SK-N-SH (cell line): ENCODE measurements at regions not wholly inside any gene's neighbourhood (a gene's known extent, or its start where the extent isn't known, plus 50 kb on each side); places are given as distances from the start of the nearest gene placed in this dataset.

Source experiments
- CTCF ChIA-PET: fragments of 300-600, 350-600 bp; formaldehyde crosslinking; extraction: SDS; loops from one replicate; lab custom pipeline; 2021; lab: Yijun Ruan, JAX
- POLR2A ChIA-PET: fragments of 350-600 bp; sonication (Branson Sonifier 250); formaldehyde crosslinking; extraction: SDS; loops from one replicate; lab custom pipeline; 2020; ENCODE audit warnings: antibody characterized with exemption, inconsistent platforms; lab: Yijun Ruan, JAX
- DNase-seq: peaks from one replicate; pipeline ENCODE4 v3.0.0; 2012
- H2AFZ ChIP-seq: fragments of 200-600 bp; sonication (generic); 2 replicates; pipeline ENCODE4 v1.8.1; 2016; ENCODE audit warnings: antibody characterized with exemption, mild to moderate bottlenecking, low read depth
- H3F3A ChIP-seq: fragments of 200-600 bp; sonication (generic); replicated peaks from 2 replicates; pipeline ENCODE3; 2016; ENCODE audit warnings: antibody characterized with exemption, mild to moderate bottlenecking; ENCODE audit not compliant: insufficient read depth
- H3K27ac ChIP-seq, 2 experiments: fragments of 200-500 bp in 1 of 2; fragments of 200-600 bp in 1 of 2; sonication (Bioruptor generic) in 1 of 2; sonication (generic), shearing (Covaris generic) in 1 of 2; 2 replicates each; pipeline versions ENCODE4 v1.5.1 to v1.6.1; 2014 to 2016; ENCODE audit warnings: low read depth in 2 of 2, inconsistent platforms in 1 of 2, low read length in 1 of 2, mild to moderate bottlenecking in 1 of 2, mixed read lengths in 1 of 2
- H3K27me3 ChIP-seq: fragments of 200-600 bp; sonication (generic), shearing (Covaris generic); 2 replicates; pipeline ENCODE4 v1.6.1; 2016; ENCODE audit warnings: mixed run types; ENCODE audit not compliant: insufficient read depth
- H3K36me3 ChIP-seq, 2 experiments: fragments of 200-500 bp in 1 of 2; fragments of 200-600 bp in 1 of 2; sonication (Bioruptor generic) in 1 of 2; sonication (generic) in 1 of 2; replicated peaks in 1 of 2; 2 replicates each; pipeline versions ENCODE3 to v1.5.1; 2014 to 2016; ENCODE audit warnings: low read length in 1 of 2, mild to moderate bottlenecking in 1 of 2; ENCODE audit not compliant: insufficient read depth in 2 of 2, control insufficient read depth in 1 of 2
- H3K4me1 ChIP-seq, 2 experiments: fragments of 200-500 bp in 1 of 2; fragments of 200-600 bp in 1 of 2; sonication (Bioruptor generic) in 1 of 2; sonication (generic), shearing (Covaris generic) in 1 of 2; 2 replicates each; pipeline versions ENCODE4 v1.5.1 to v1.6.1; 2014 to 2016; ENCODE audit warnings: low read depth in 1 of 2, low read length in 1 of 2, mixed run types in 1 of 2; ENCODE audit not compliant: insufficient read depth in 2 of 2, control insufficient read depth in 1 of 2
- H3K4me2 ChIP-seq: fragments of 200-600 bp; sonication (generic), shearing (Covaris generic); 2 replicates; pipeline ENCODE4 v1.6.1; 2017; ENCODE audit warnings: mixed run types
- H3K4me3 ChIP-seq, 2 experiments: fragments of 200-500 bp in 1 of 2; fragments of 200-600 bp in 1 of 2; sonication (Bioruptor generic) in 1 of 2; sonication (generic), shearing (Covaris generic) in 1 of 2; 2 replicates each; pipeline versions ENCODE4 v1.5.1 to v1.8.1; 2014 to 2016; ENCODE audit warnings: low read depth in 2 of 2, inconsistent platforms in 1 of 2, low read length in 1 of 2, mild to moderate bottlenecking in 1 of 2, mixed read lengths in 1 of 2, moderate library complexity in 1 of 2
- H3K79me2 ChIP-seq: fragments of 200-600 bp; sonication (generic); 2 replicates; pipeline ENCODE4 v1.8.1; 2017; ENCODE audit warnings: mild to moderate bottlenecking; ENCODE audit not compliant: insufficient read depth
- H3K9ac ChIP-seq: fragments of 200-600 bp; sonication (generic); 2 replicates; pipeline ENCODE4 v1.6.1; 2017; ENCODE audit warnings: mixed run types
- H3K9me2 ChIP-seq: fragments of 200-600 bp; sonication (generic); 2 replicates; pipeline ENCODE4 v1.6.1; 2017; ENCODE audit warnings: mixed run types
- H3K9me3 ChIP-seq: fragments of 200-600 bp; sonication (generic); 2 replicates; pipeline ENCODE4 v1.6.1; 2017; ENCODE audit warnings: mixed run types, mild to moderate bottlenecking, moderate library complexity
- H4K20me1 ChIP-seq: fragments of 200-600 bp; sonication (generic); 2 replicates; pipeline ENCODE4 v1.6.1; 2017; ENCODE audit warnings: mild to moderate bottlenecking, mixed run types; ENCODE audit not compliant: insufficient read depth
- EP300 ChIP-seq, 2 experiments: IDR thresholded peaks; 2 replicates each; pipeline versions ENCODE4 v1.4.0 to v1.6.1; 2012; ENCODE audit warnings: borderline replicate concordance in 1 of 2, low read depth in 1 of 2, low read length in 1 of 2
- FOXJ3 ChIP-seq: sonication (generic); formaldehyde crosslinking; IDR thresholded peaks from 2 replicates; pipeline ENCODE4 v1.5.1; 2020; ENCODE audit warnings: mild to moderate bottlenecking, missing genetic modification reagents
- MEF2A ChIP-seq: IDR thresholded peaks from 2 replicates; pipeline ENCODE4 v1.4.0; 2012; ENCODE audit warnings: low read depth, borderline replicate concordance
- NFIC ChIP-seq: IDR thresholded peaks from 2 replicates; pipeline ENCODE4 v1.4.0; 2012; ENCODE audit warnings: borderline replicate concordance
- RFX5 ChIP-seq: IDR thresholded peaks from 2 replicates; pipeline ENCODE4 v1.6.1; 2012; ENCODE audit warnings: mild to moderate bottlenecking, improper control_type of control experiment, low read length
- RXRA ChIP-seq: IDR thresholded peaks from 2 replicates; pipeline ENCODE4 v1.4.0; 2012; ENCODE audit warnings: low read depth, mild to moderate bottlenecking, borderline replicate concordance
- TAF1 ChIP-seq: IDR thresholded peaks from 2 replicates; pipeline ENCODE4 v1.6.1; 2012; ENCODE audit warnings: low read depth, mild to moderate bottlenecking, low read length, moderate library complexity, borderline replicate concordance
- YY1 ChIP-seq: IDR thresholded peaks from 2 replicates; pipeline ENCODE4 v1.4.0; 2012; ENCODE audit warnings: low read depth, mild to moderate bottlenecking
- WGBS: methylation state at CpG from one replicate; pipeline ENCODE4 v1.1.6; 2017; ENCODE audit warnings: low lambda C conversion rate; 5-methylcytosine and 5-hydroxymethylcytosine counted together
- TF ChIP-seq, protein P1 (sequence below): IDR thresholded peaks from 2 replicates; pipeline ENCODE4; 2012
- TF ChIP-seq, protein P2 (sequence below): fragments of 200-600 bp; sonication (generic); IDR thresholded peaks from 2 replicates; pipeline ENCODE4 v1.6.1; 2017; ENCODE audit warnings: antibody characterized with exemption, mild to moderate bottlenecking, moderate library complexity
- TF ChIP-seq, protein P3 (sequence below): IDR thresholded peaks from 2 replicates; pipeline ENCODE4 v1.6.1; 2012; ENCODE audit warnings: mild to moderate bottlenecking, low read depth, low read length, moderate library complexity

DNA sequence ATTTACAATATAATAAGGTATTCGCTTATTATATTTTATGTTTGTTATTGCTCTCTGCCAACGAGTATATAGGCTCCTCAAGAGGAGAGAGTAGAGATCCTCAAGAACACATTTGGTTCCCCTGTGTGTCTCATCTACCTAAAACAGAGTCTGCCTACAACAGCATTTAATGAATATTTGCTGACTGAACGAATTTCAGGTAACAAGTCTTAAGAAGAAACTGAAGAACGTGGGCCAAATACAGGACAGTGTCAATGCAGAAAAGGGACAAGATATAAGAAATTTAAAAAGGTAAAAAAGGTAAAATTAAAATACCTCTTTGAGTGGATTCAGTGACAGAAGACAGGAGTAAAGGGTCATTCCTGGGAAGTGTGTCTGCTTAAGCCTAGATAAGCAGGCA is 129.2 kb downstream of the HNMT start:
- ChIA-PET CTCF (interaction anchor here (1.0 kb wide), 1 partner anchor 734 kb away, joined by 3 read pairs; no protein-coding TSS in a partner anchor), POLR2A (no interaction called here)
- H3K27me3 ChIP-seq, result no peaks in the 10 kb centered on the region
- WGBS, result 81% methylated on average over 4 of the region's 4 CpGs
- H3K9ac ChIP-seq, result no peak overlapping the region
- no peak overlapping the region for H3K4me2 ChIP-seq
- DNase-seq, result no peak
- no peak overlapping the region for H3K4me3 ChIP-seq
- no peaks in the 10 kb centered on the region for H4K20me1 ChIP-seq
- H3F3A ChIP-seq, result no peaks in the 10 kb centered on the region
- no peaks in the 10 kb centered on the region for H3K9me2 ChIP-seq
- no peak overlapping the region for H2AFZ ChIP-seq
- no peak overlapping the region for H3K27ac ChIP-seq
- H3K79me2 ChIP-seq, result no peaks in the 10 kb centered on the region
- no peak for TF ChIP-seq NFIC
- TF ChIP-seq, protein P1, sequence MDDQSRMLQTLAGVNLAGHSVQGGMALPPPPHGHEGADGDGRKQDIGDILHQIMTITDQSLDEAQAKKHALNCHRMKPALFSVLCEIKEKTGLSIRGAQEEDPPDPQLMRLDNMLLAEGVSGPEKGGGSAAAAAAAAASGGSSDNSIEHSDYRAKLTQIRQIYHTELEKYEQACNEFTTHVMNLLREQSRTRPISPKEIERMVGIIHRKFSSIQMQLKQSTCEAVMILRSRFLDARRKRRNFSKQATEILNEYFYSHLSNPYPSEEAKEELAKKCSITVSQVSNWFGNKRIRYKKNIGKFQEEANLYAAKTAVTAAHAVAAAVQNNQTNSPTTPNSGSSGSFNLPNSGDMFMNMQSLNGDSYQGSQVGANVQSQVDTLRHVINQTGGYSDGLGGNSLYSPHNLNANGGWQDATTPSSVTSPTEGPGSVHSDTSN, result no peak
- TF ChIP-seq EP300 (IDR thresholded peaks at IDR 0.05; ENCODE audit: borderline replicate concordance in 1 of 2, low read depth in 1 of 2, low read length in 1 of 2), result no peak
- no peak for TF ChIP-seq RXRA
- no peak for TF ChIP-seq MEF2A
- no peak for TF ChIP-seq TAF1
- no peaks in the 10 kb centered on the region; a peak in 2 of 4 replicates for H3K4me1 ChIP-seq
- H3K9me3 ChIP-seq, result no peaks in the 10 kb centered on the region
- no peaks in the 10 kb centered on the region for H3K36me3 ChIP-seq

DNA sequence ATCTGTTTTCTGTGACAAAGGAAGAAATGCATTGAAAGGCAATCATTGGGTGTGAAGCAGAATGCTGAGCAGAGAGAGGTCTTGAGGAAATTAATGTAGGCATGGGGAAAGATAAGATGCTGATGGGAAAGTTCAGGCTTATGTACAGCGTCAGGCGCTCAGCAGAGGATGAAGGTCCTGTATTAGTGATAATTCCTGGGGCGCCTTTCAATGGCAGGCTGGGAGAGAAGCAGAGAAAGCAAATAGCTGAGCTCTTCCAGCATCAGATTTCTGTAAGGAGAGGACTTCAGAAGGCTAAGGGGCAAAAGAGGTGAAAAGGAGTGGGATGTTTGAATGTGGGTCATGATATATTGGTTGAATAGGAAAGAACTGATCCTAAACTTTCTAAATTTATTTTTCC is 129.8 kb downstream of the HNMT start:
- TF ChIP-seq RFX5 (no peak), FOXJ3 (CRISPR knock-in tag) (no peak), YY1 (no peak)
- TF ChIP-seq, protein P2, sequence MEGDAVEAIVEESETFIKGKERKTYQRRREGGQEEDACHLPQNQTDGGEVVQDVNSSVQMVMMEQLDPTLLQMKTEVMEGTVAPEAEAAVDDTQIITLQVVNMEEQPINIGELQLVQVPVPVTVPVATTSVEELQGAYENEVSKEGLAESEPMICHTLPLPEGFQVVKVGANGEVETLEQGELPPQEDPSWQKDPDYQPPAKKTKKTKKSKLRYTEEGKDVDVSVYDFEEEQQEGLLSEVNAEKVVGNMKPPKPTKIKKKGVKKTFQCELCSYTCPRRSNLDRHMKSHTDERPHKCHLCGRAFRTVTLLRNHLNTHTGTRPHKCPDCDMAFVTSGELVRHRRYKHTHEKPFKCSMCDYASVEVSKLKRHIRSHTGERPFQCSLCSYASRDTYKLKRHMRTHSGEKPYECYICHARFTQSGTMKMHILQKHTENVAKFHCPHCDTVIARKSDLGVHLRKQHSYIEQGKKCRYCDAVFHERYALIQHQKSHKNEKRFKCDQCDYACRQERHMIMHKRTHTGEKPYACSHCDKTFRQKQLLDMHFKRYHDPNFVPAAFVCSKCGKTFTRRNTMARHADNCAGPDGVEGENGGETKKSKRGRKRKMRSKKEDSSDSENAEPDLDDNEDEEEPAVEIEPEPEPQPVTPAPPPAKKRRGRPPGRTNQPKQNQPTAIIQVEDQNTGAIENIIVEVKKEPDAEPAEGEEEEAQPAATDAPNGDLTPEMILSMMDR, result no peak
- TF ChIP-seq, protein P3, sequence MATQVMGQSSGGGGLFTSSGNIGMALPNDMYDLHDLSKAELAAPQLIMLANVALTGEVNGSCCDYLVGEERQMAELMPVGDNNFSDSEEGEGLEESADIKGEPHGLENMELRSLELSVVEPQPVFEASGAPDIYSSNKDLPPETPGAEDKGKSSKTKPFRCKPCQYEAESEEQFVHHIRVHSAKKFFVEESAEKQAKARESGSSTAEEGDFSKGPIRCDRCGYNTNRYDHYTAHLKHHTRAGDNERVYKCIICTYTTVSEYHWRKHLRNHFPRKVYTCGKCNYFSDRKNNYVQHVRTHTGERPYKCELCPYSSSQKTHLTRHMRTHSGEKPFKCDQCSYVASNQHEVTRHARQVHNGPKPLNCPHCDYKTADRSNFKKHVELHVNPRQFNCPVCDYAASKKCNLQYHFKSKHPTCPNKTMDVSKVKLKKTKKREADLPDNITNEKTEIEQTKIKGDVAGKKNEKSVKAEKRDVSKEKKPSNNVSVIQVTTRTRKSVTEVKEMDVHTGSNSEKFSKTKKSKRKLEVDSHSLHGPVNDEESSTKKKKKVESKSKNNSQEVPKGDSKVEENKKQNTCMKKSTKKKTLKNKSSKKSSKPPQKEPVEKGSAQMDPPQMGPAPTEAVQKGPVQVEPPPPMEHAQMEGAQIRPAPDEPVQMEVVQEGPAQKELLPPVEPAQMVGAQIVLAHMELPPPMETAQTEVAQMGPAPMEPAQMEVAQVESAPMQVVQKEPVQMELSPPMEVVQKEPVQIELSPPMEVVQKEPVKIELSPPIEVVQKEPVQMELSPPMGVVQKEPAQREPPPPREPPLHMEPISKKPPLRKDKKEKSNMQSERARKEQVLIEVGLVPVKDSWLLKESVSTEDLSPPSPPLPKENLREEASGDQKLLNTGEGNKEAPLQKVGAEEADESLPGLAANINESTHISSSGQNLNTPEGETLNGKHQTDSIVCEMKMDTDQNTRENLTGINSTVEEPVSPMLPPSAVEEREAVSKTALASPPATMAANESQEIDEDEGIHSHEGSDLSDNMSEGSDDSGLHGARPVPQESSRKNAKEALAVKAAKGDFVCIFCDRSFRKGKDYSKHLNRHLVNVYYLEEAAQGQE, result no peak
- TF ChIP-seq, all 33 proteins: peak for 0
- no peaks in the 10 kb centered on the region for H3K27me3 ChIP-seq

More for the DNA sequence above, 129.8 kb downstream of the HNMT start:
- Histone ChIP-seq H3K9ac (no peak overlapping the region), H3K4me2 (no peak overlapping the region), H3K36me3 (no peaks in the 10 kb centered on the region), H3K9me3 (no peaks in the 10 kb centered on the region), H4K20me1 (no peaks in the 10 kb centered on the region), H2AFZ (no peak overlapping the region), H3K4me1 (no peaks in the 10 kb centered on the region; a peak in 1 of 4 replicates), H3K27ac (no peak overlapping the region), H3K79me2 (no peaks in the 10 kb centered on the region), H3K9me2 (no peaks in the 10 kb centered on the region), H3F3A (no peaks in the 10 kb centered on the region), H3K4me3 (no peak overlapping the region)
- ChIA-PET POLR2A (no interaction called here), CTCF (interaction anchor here (1.0 kb wide), 1 partner anchor 733 kb away, joined by 3 read pairs; no protein-coding TSS in a partner anchor)
- no peak for DNase-seq
- 98% methylated on average over 3 of the region's 3 CpGs for WGBS
